ENCODE measurements at regions not wholly inside any gene's neighbourhood (a gene's known extent, or its start where the extent isn't known, plus 50 kb on each side); places are given as distances from the start of the nearest gene placed in this dataset.

DNA sequence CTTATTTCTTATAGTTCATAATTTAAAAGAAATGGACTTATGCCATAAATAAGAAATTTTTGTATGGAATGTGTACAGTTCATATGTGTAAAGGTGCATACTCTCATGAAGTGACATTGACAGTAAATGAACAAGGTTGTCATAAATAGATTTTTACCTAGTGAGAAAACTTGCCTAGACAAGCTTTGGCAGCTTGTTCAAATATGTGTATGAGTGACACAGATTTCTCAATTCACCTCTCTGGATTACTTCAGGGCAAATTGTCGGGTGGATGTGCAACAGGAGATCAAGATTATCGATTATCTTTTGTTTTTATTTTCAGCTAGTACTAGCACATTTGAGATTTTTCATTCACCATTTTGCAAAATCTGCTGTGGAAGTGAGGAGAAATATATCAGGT lies 758.1 kb upstream of the ACVR2A start:
- intact Hi-C loops (cut with DNase I; ENCODE audit: low total_unique reads), result no loop called here
- Histone ChIP-seq H3K27me3 (no peaks in the 10 kb centered on the region), H3K27ac (no peak overlapping the region), H3K36me3 (no peaks in the 10 kb centered on the region), H3K9me3 (no peaks in the 10 kb centered on the region), H3K4me3 (no peak overlapping the region), H3K4me1 (peaks cover 0 to 11% of the 10 kb centered on the region in 2 donors)
- DNase-seq (ENCODE audit: low spot score in 2 of 2), result no peak
- TF ChIP-seq POLR2A (IDR thresholded peaks at IDR 0.05) (no peak), POLR2AphosphoS5 (IDR thresholded peaks at IDR 0.05) (no peak)
- TF ChIP-seq, protein P1, sequence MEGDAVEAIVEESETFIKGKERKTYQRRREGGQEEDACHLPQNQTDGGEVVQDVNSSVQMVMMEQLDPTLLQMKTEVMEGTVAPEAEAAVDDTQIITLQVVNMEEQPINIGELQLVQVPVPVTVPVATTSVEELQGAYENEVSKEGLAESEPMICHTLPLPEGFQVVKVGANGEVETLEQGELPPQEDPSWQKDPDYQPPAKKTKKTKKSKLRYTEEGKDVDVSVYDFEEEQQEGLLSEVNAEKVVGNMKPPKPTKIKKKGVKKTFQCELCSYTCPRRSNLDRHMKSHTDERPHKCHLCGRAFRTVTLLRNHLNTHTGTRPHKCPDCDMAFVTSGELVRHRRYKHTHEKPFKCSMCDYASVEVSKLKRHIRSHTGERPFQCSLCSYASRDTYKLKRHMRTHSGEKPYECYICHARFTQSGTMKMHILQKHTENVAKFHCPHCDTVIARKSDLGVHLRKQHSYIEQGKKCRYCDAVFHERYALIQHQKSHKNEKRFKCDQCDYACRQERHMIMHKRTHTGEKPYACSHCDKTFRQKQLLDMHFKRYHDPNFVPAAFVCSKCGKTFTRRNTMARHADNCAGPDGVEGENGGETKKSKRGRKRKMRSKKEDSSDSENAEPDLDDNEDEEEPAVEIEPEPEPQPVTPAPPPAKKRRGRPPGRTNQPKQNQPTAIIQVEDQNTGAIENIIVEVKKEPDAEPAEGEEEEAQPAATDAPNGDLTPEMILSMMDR (IDR thresholded peaks at IDR 0.05), result no peak

DNA sequence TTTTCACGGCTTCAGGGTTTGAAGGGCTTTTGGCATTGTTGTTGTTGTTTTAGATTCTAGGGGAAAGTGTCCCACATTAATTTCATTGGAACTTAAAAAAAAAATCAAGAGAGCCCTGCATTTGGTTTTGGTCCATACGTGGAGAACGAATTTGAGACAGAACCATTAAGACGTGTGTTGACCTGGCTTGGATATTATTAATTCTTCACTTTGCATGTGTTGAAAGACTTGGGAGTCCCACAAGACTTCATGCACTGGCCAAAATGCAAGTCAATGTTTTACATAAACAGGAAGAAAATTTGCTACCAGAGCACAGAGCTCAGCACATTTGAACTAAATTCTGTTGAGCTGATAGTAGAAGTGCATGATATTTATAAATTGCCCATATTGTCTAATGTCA lies 761.2 kb upstream of the ACVR2A start:
- intact Hi-C loops (cut with DNase I; ENCODE audit: low total_unique reads), result no loop called here
- TF ChIP-seq POLR2AphosphoS5 (IDR thresholded peaks at IDR 0.05) (no peak), POLR2A (IDR thresholded peaks at IDR 0.05) (no peak)
- TF ChIP-seq, protein P1 (IDR thresholded peaks at IDR 0.05), result no peak
- Histone ChIP-seq H3K4me3 (no peak overlapping the region), H3K27me3 (no peaks in the 10 kb centered on the region), H3K4me1 (peaks cover 0 to 11% of the 10 kb centered on the region in 2 donors), H3K36me3 (no peaks in the 10 kb centered on the region), H3K9me3 (no peaks in the 10 kb centered on the region), H3K27ac (peak overlapping the region; percentile 56 to 64)
- no peak for DNase-seq (ENCODE audit: low spot score in 2 of 2)

DNA sequence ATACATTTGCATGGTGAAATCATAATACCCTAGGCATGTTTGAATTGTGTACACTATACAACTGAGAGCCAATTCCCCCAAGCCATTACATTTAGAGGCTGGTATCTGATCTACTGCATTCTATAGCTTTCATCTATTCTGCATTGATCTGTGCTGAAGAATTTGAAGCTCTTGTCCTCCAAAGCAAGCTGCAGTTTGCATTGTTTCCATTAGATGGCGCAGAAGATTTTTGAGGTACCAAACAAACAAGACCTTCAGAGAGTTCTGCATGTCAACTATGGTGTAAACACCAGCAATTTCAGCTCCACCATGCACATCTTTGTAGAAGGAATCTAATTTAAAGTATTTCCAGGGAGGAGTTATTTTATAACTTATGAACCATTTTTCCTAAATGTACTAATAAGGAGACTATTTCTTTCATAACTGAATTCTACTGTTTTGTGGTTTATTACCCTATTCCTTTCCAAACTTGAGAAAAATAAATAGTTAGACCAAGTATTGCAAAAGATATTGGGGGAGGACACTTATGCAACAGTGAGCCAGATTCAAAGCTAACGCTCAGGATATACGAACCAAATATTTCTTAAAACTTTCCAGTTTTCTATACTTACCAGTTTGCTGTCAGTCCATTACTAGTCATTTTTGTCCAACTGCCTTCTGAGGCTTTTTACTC lies 761.8 kb upstream of the ACVR2A start:
- peak in 1 of 2 donors; percentile 33 for DNase-seq (ENCODE audit: low spot score in 2 of 2)
- H3K36me3 ChIP-seq, result no peaks in the 10 kb centered on the region
- TF ChIP-seq POLR2AphosphoS5 (IDR thresholded peaks at IDR 0.05) (no peak), POLR2A (IDR thresholded peaks at IDR 0.05) (no peak)
- TF ChIP-seq, protein P1 (IDR thresholded peaks at IDR 0.05), result peak; percentile 76 to 85 (median 82)
- H3K4me1 ChIP-seq, result peaks cover 0 to 11% of the 10 kb centered on the region in 2 donors
- H3K9me3 ChIP-seq, result no peaks in the 10 kb centered on the region
- no peaks in the 10 kb centered on the region for H3K27me3 ChIP-seq
- no peak overlapping the region for H3K4me3 ChIP-seq
- intact Hi-C loops (cut with DNase I; ENCODE audit: low total_unique reads), result no loop called here
- H3K27ac ChIP-seq, result peak overlapping the region; percentile 56 to 64

DNA sequence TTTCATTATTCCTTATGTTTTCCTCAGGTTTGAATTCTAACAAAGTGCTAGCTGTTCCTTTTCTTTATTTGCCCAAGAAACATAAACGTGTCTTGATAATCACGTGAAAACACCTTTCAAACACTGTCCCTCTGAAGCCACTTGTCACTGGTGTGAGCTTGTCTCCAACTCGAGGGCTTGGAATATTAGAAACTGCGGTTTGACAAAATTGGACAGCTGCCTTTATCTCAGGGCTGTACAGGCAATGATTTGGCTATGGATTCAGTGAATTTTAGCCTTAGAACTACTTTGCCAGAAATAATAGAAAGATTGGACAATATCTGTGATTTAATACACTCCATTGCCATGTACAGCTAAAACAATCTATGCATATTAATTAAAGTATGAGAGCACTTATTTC lies 763.0 kb upstream of the ACVR2A start:
- H3K27ac ChIP-seq, result peak overlapping the region; percentile 29 to 52
- TF ChIP-seq, protein P1 (IDR thresholded peaks at IDR 0.05), result no peak
- TF ChIP-seq POLR2AphosphoS5 (IDR thresholded peaks at IDR 0.05) (no peak), POLR2A (IDR thresholded peaks at IDR 0.05) (no peak)
- intact Hi-C loops (cut with DNase I; ENCODE audit: low total_unique reads), result no loop called here
- no peaks in the 10 kb centered on the region for H3K27me3 ChIP-seq
- no peaks in the 10 kb centered on the region for H3K36me3 ChIP-seq
- peaks cover 0 to 11% of the 10 kb centered on the region in 2 donors for H3K4me1 ChIP-seq
- no peaks in the 10 kb centered on the region for H3K9me3 ChIP-seq
- no peak overlapping the region for H3K4me3 ChIP-seq
- DNase-seq (ENCODE audit: low spot score in 2 of 2), result peak in 1 of 2 donors; percentile 20

DNA sequence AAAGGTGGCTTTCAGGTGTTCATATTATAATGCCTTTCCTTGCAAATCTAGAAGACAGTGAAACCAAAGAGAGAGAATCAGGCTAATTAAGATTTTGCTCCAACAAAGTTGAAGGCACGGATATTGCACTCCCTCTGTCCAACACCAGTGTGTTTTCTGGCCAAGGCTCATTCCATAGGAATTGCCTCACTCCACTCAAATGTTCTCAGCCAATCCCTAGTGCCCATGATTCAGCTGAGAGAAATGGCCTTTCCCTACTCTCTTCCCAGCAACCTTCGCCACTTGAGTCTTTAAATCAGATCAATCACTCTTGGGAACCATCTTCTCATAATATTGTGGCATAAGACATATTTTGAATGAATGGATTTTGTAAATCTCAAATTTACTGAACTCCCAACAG lies 768.2 kb upstream of the ACVR2A start:
- DNase-seq (ENCODE audit: low spot score in 2 of 2), result no peak
- H3K27me3 ChIP-seq, result no peaks in the 10 kb centered on the region
- intact Hi-C loops (cut with DNase I; ENCODE audit: low total_unique reads), result no loop called here
- H3K4me1 ChIP-seq, result no peaks in the 10 kb centered on the region
- H3K27ac ChIP-seq, result no peak overlapping the region
- TF ChIP-seq, protein P1 (IDR thresholded peaks at IDR 0.05), result no peak
- no peak overlapping the region for H3K4me3 ChIP-seq
- H3K36me3 ChIP-seq, result no peaks in the 10 kb centered on the region
- no peaks in the 10 kb centered on the region for H3K9me3 ChIP-seq
